GM10248 (cell line): ENCODE measurements at regions not wholly inside any gene's neighbourhood (a gene's known extent, or its start where the extent isn't known, plus 50 kb on each side); places are given as distances from the start of the nearest gene placed in this dataset.
A peak's percentile ranks its signal among the peaks of the same experiment; 100 is the strongest.
"Not testable (repeated sequence)": the region's sequence is repeated elsewhere in the genome, so short reads cannot be mapped to it uniquely, and the experiment has no call there.

Experiments used
- CTCF ChIA-PET: fragments of 300-600 bp; sonication (Branson Sonifier 250); formaldehyde crosslinking; extraction: SDS; loops from one replicate; lab custom pipeline; 2021; ENCODE audit warnings: antibody characterized with exemption; lab: Yijun Ruan, JAX
- POLR2A ChIA-PET: fragments of 350-650 bp; sonication (Branson Sonifier 250); formaldehyde crosslinking; extraction: SDS; loops from one replicate; lab custom pipeline; 2020; ENCODE audit warnings: antibody characterized with exemption; lab: Yijun Ruan, JAX
- DNase-seq: peaks from one replicate; pipeline ENCODE4 v3.0.0; 2012; ENCODE audit errors: extremely low spot score
- CTCF ChIP-seq: IDR thresholded peaks from 2 replicates; pipeline ENCODE4 v1.5.1; 2012; ENCODE audit warnings: mild to moderate bottlenecking, low read depth; ENCODE audit errors: extremely low read depth, missing control alignments, control extremely low read depth

- POLR2A ChIA-PET, DNase-seq, CTCF ChIA-PET: not testable (repeated sequence)
Observed at GRCh38 chr11:67826028-67826950, 151.9 kb upstream of the ALDH3B2 start.

GRCh38 chr11:67824861-67825260, 150.4 kb upstream of the ALDH3B2 start:
- CTCF ChIA-PET, POLR2A ChIA-PET, DNase-seq: not testable (repeated sequence)

GRCh38 chr11:67820081-67820480, 145.7 kb upstream of the ALDH3B2 start:
- CTCF ChIA-PET = no interaction called here
- POLR2A ChIA-PET = no interaction called here

GRCh38 chr11:67817558-67817957, 143.1 kb upstream of the ALDH3B2 start:
- POLR2A ChIA-PET = interaction anchor here (0.6 kb wide), 1 partner anchor 349 kb away, joined by 3 read pairs; no protein-coding TSS in a partner anchor
- CTCF ChIA-PET = interaction anchor here (1.0 kb wide), 1 partner anchor 138 kb away, joined by 3 read pairs; no protein-coding TSS in a partner anchor
- DNase-seq = not testable (repeated sequence)

More at GRCh38 chr11:67820081-67820480, 145.7 kb upstream of the ALDH3B2 start:
- no peak for TF ChIP-seq CTCF
- no peak for DNase-seq

GRCh38 chr11:67809301-67809700, 134.9 kb upstream of the ALDH3B2 start:
- DNase-seq, POLR2A ChIA-PET, CTCF ChIA-PET: not testable (repeated sequence)

GRCh38 chr11:67807896-67808295, 133.5 kb upstream of the ALDH3B2 start:
- POLR2A ChIA-PET, DNase-seq, CTCF ChIA-PET: not testable (repeated sequence)

- CTCF ChIA-PET = interaction anchor here (1.9 kb wide), 1 partner anchor 176 kb away, joined by 4 read pairs; no protein-coding TSS in a partner anchor
- DNase-seq, POLR2A ChIA-PET: not testable (repeated sequence)
Observed at GRCh38 chr11:67806728-67807235, 132.4 kb upstream of the ALDH3B2 start.

GRCh38 chr11:67806183-67806582, 131.8 kb upstream of the ALDH3B2 start:
- POLR2A ChIA-PET, DNase-seq: not testable (repeated sequence)
- CTCF ChIA-PET = interaction anchor here (1.9 kb wide), 1 partner anchor 176 kb away, joined by 4 read pairs; no protein-coding TSS in a partner anchor

GRCh38 chr11:67805253-67806126, 131.1 kb upstream of the ALDH3B2 start:
- ChIA-PET POLR2A (interaction anchor here (0.6 kb wide), 1 partner anchor 306 kb away, joined by 3 read pairs; no protein-coding TSS in a partner anchor), CTCF (interaction anchor here (1.9 kb wide), 1 partner anchor 175 kb away, joined by 4 read pairs; no protein-coding TSS in a partner anchor)
- DNase-seq = peak; percentile 96

GRCh38 chr11:67804435-67805252, 130.2 kb upstream of the ALDH3B2 start:
- CTCF ChIA-PET, DNase-seq, POLR2A ChIA-PET: not testable (repeated sequence)

GRCh38 chr11:67803519-67803918, 129.1 kb upstream of the ALDH3B2 start:
- DNase-seq, POLR2A ChIA-PET: not testable (repeated sequence)
- CTCF ChIA-PET = interaction anchor here (1.2 kb wide), 1 partner anchor 12 kb away, joined by 4 read pairs; no protein-coding TSS in a partner anchor

- DNase-seq, POLR2A ChIA-PET: not testable (repeated sequence)
- CTCF ChIA-PET = interaction anchor here (1.2 kb wide), 1 partner anchor 11 kb away, joined by 4 read pairs; no protein-coding TSS in a partner anchor
Observed at GRCh38 chr11:67803055-67803454, 128.6 kb upstream of the ALDH3B2 start.

- CTCF ChIA-PET = interaction anchor here (1.2 kb wide), 1 partner anchor 11 kb away, joined by 4 read pairs; no protein-coding TSS in a partner anchor
- DNase-seq, POLR2A ChIA-PET: not testable (repeated sequence)
Observed at GRCh38 chr11:67802623-67803022, 128.2 kb upstream of the ALDH3B2 start.

- POLR2A ChIA-PET, DNase-seq, CTCF ChIA-PET: not testable (repeated sequence)
Observed at GRCh38 chr11:67801397-67801796, 127.0 kb upstream of the ALDH3B2 start.

GRCh38 chr11:67800591-67800990, 126.2 kb upstream of the ALDH3B2 start:
- CTCF ChIA-PET = interaction anchor here (1.6 kb wide), 1 partner anchor 133 kb away, joined by 4 read pairs; no protein-coding TSS in a partner anchor

More at GRCh38 chr11:67800591-67800990, 126.2 kb upstream of the ALDH3B2 start:
- DNase-seq, POLR2A ChIA-PET: not testable (repeated sequence)
